Activated CD8-positive, alpha-beta memory T cell treated with anti-CD3 and anti-CD28 coated beads for 4 hours (primary cell): ENCODE measurements at regions not wholly inside any gene's neighbourhood (a gene's known extent, or its start where the extent isn't known, plus 50 kb on each side); places are given as distances from the start of the nearest gene placed in this dataset.
"Not testable (repeated sequence)": the region's sequence is repeated elsewhere in the genome, so short reads cannot be mapped to it uniquely, and the experiment has no call there.

Source experiments
- DNase-seq, 2 donors: peaks; one replicate each; pipeline ENCODE4 v3.0.0-alpha.2; 2020; ENCODE audit warnings: low read depth in 2 of 2

DNA sequence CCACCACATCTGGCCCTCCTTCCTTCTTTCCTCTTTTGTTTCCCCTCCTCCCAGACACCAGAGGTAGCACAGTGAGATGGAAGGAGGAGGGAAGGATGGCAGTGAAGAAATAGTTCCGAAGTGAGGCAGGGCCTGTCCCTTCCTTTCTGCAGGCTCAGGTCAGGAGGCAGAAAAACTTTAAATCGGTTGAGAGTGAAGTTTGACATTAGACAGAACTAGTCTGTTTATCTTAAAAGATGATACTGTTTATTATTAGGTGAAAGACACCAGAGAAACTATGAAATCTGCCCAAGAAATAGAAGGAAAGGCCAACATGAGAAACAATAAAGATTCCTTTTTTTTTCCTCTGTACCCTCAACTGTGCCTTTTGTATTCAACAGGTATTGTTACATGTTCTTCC is 670.3 kb downstream of the UTRN start:
- no peak for DNase-seq

DNA sequence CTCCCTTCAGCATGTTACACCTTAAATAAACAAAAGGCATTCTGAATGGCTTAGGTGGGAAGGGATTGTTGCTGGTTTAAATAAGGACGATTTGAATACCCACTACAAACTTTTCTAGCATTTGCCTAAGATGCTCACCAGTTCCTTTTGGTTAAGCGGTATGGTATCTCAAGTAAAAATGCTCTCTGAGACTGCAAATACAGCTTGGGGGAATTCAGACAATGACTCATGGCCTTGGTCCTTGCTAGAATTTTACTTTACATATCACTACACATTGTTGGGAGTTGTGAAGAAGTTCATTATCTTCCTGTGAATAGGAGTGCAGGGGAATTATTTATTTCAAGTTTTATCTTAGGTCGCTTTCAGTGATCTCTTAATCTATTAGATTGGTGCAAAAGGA is 670.7 kb downstream of the UTRN start:
- DNase-seq = no peak

DNA sequence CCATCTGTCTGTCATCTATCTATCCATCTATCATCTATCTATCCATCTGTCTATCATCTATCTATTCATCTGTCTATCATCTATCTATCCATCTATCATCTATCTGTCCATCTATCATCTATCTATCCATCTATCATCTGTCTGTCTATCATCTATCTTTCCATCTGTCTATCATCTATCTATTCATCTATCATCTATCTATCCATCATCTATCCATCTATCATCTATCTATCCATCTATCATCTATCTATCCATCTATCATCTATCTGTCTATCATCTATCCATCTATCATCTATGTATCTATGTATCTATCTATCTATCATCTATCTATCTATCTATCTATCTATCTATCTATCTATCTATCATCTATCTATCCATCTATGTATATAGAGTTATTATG is 671.6 kb downstream of the UTRN start:
- DNase-seq = not testable (repeated sequence)

DNA sequence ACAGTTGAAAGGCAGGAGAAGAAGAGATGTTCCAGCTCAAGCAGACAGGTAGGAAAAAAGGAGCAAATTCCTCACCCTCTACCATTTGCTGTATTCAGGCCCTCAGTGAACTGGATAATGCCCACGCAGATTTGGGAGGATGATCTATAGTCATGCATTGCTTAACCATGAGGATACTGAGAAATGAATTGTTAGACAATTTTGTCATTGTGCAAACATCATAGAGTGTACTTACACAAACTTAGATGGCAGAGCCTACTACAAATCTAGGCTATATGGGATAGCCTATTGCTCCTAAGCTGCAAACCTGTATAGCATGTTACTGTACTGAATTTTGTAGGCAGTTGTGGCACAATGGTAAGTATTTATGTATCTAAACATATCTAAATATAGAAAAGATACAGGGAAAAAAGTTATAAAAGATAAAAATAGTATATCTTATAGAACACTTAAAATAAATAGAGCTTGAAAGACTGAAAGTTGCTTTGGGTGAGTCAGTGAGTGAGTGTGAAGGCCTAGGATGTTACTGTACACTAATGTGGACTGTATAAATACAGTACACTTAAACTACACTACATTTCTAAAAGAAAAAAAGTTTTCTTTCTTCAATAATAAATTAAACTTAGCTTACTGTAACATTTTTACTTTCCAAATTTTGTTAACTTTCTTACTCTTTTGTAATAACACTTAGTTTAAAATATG is 672.3 kb downstream of the UTRN start:
- DNase-seq = no peak

DNA sequence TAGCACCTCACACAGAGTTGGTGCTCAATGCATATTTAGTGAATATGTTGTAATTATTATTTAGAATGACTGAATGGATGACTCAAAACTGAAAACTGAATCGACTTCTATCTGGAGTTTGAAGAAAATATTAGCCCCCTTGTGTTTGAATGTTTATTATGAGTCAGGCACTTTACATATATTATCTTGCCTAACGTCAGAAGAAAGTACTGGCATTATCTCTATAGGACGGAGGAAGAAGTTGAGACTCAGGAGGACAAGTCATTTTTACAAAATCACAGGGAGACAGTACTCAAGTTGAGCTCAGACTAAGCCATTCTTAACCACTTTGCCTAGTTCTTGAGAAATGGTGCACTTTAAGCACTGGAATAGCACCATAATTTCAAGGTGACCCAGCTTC is 684.0 kb downstream of the UTRN start:
- no peak for DNase-seq

DNA sequence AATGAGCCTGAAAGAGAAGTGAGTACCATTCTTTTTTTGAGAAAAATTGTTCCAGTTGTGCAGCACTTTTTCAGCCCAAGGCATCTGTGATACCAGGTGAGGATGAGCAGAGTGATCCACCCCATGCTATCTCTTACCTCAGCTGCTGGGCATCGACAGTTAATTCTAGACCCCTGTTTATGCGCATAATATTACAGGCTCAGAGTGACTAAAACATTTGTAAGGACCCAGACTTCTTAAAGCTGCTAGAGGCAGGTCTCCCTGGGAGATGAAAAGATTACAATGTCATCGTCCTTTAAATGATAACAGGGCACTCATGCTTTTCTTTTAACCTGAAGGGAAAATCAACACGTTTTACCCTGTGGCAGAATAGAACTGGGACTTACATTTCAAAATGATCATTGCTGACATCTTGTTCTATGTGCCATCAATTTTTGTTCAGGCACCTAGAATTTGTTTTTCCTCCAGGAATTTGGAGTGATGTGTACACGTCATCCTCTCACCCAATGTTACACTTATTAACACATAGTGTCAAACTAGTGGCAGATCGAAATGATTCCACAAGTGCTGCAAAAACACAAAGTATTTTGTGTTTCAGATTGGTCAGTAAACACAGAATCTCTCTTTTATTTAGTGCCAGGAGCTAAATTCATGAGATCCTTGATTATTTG is 684.6 kb downstream of the UTRN start:
- DNase-seq = no peak

DNA sequence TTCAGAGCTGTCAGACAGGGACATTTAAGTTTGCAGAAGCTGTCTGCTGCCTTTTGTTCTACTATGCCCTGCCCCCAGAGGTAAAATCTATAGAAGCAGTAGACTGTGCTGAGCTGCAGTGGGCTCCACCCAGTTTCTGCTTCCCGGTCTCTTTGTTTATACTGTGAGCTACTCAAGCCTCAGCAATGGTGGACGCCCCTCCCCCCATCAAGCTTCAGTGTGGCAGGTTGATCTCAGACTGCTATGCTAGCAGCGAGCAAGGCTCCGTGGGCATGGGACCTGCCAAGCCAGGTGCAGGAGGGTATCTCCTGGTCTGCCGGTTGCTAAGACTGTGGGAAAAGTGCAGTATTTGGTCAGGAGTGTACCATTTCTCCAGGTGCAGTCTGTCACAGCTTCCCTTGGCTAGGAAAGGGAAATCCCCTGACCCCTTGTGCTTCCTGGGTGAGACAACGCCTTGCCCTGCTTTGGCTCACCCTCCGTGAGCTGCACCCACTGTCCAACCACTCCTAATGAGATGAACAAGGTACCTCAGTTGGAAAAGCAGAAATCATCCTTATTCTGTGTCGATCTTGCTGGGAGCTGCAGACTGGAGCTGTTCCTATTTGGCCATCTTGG is 692.2 kb downstream of the UTRN start:
- DNase-seq = not testable (repeated sequence)

DNA sequence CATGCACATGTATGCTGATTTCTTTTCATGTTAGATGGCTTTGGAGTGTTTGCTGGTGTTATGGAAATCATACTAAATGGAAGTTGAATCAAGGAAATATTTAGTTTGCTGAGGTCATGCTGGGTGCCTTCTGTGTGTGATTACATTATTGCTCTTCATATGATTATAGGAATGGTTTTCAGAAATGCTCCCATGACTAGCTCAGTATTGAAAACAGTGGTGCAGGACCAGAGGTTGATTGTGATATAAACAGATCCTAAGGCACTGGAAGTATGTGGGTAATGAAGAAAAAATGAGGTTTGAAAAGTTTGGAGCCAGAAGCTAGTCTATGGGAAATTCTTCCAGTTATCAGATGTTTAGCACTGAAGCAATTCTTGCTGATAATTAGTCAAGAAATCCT is 693.1 kb downstream of the UTRN start:
- DNase-seq = no peak

DNA sequence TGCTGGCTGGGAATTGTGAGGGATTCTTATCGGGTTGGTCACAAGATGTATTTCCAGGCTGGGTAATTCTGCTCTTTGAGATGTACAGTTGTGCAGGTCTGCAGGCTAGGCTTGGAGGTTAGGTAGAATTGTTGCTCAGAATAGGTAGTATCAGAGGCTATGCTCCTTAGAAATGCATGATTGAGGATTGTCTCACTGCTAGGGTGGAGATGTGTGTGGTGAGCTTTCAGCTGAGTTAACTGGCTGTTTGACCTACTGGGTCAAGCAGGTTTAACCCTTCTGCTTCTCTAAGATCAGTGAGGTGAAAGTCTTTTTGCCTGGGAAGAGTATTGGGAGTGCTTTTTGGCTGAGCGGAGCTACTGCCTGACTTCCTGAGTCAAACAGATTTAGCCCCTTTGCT is 701.1 kb downstream of the UTRN start:
- DNase-seq = no peak

DNA sequence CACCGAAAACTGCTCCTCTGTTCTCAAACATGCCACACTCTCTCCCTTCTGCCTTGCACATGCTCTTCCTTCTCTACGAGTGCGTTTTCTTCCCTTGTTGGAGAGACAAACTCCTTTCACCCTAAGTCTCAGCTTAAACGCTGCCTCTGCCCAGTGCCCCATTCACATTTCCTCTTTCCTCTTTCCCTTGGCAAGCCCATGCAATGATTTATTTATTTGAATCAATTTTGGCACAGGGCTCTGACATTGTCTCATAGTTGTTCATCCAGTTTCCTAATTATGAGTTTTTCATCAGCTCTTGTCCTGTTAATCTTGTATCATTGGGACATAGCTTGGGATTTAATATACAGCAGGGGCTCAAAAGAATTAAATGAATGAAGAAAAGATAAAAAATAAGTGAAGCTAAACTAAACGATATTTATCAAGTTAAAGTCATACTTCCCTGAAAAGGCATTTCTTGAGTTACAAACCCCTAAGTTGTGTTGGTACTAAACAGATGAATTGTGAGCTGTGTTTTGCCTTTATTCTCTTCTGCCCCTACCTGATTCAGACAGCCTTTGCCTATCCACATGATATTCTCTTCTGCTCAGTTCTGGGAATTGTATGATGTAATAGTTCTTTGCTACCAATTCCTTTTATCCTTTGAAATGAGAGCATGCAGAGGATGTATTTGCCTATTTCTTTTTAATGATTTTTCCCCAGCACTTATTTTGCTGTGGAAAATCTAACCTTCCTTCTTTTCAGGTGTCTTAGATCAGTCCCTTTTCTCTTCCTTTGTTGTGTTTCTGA is 704.4 kb downstream of the UTRN start:
- DNase-seq = no peak

DNA sequence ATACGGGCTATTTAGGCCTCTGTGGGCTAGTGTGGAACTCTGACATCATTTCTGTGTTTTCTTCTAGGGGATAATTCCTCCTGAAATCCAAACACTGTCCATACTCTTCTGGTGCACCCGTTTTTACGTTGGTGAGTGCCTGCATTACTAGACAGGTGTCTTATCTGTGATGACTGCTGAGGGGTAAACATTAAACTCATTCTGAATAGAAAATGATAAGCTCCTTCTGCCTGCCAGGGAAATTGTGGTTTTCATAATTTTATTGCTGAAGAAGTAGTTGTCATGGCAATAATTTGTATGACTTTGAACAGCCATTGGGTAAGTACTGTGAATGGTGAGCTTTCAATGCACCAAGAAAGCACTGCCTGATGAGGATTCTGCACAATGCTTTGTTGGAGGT is 705.6 kb downstream of the UTRN start:
- no peak for DNase-seq

DNA sequence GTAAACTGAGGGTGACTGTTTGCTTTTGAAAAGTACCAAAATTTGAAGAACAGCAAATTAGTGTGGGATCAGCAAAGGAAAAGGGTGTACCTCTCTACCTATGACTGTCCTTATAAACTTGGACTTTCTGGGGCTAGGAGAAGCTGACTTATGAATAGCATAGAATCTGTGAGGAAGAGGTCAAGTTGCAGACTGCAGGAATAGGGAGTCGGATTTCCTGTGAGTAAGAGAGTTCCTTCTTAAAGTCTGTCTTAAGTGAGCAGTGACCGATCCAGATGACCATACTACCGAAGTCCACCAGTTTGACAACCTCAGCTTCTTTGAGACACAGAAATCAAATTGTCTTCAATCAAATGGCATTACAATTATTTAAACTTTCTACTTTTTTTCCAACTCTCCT is 708.7 kb downstream of the UTRN start:
- no peak for DNase-seq

DNA sequence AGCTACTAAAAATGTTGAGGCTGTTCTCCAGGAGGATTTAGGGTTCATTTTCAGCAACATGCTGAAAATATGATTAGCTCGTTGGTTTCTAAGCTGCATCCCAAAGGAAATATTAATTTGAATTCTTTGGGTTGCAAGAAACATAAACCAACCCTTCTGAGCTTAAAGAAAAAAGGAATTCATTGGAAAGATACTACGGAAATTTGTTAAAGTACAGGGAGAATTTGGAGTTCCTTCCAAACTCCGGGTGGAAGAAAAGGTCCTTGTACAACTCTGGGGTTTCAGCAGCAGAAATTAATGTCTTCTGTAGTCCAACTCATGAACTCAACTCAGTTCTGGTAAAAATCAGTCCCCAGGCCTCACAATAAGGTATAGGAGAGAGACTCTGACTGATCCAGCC is 712.9 kb downstream of the UTRN start:
- no peak for DNase-seq

DNA sequence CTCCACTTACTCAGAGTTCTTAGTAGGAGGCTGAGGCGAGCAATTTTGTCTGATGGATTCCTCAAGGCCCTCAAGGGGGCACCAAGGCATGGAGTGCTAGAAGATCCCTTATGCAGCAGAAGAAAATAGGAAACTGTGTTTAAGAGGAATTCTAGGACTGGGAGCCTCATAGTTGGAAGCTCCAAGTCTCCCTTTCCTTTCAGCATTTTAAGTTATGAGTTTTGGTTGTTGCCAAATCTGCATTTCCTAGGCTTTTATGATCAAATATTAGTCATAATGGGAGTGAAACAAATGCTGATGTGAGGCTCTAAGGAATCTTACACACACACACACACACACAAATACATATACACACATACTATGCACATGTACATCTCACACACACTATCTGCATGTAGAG is 714.0 kb downstream of the UTRN start:
- no peak for DNase-seq

DNA sequence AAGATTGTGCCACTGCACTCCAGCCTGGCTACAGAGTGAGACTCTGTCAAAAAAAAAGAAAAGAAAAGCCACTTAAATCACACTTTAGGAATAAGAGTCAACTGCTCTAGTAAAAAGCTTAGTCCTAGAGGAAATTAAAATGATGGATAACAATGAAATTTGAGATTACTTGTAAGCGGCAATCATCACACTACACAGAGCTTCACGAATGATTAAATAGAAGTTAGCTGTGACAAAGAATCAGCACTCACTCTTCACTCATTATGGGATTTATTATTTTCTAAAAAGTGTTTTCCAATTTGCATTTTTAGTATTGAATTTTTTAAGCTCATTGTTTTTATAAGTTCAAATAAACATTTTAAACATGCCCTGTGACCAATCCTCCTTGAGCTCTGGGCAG is 718.0 kb downstream of the UTRN start:
- DNase-seq = no peak

DNA sequence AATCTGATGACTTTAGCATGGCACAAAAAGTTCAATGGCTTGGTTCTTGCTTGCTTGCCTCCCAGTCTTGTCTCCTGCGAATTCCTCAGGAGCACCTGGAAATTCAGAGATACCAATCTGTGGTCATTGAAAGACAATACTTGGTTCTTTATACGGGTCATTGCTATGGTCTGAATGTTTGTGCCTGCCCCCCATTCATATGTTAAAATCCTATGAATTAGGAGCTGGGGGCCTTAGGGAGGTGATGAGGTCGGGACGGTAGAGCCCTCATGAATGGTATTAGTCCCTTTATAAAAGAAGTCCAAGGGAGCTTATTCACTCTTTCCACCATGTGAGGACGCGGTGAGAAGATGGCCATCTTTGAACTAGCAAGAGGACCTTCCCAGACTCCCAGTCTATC is 721.8 kb downstream of the UTRN start:
- no peak for DNase-seq

DNA sequence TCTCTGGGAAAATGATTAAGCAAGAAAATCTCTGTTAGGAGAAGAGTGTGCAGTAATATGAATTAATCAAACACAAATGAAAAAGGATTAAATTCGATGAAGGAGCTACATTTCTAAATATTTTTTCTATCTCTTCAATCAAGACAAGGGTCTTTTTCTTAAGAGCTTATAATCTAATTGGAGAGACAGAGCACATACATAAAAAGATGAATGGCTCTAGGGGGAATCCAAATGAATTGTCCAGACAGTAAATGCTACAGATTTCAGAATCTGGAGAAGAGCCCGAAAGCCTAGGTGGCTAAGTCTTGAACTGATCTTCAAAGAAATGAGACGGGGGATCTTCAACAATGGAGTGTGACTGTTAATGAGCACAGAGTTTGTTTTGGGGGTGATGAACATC is 723.6 kb downstream of the UTRN start:
- no peak for DNase-seq

DNA sequence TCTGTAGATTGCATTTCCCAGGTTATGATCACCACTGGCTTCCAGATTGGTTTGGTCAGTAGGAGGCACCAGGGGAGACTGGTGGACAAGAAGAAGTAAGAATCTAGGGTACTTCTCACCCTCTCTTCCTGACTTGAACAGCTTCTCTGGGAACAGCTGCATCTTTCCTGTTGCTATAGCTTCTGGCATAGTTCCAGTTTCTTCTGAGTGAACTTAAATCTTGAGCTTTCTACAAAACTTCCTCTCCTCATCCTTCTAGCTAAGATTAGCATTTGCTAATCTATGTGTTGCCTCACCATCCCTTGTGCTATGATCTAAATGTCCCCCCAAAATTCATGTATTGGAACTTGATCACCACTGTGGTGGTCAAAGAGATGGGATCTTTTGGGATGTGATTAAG is 724.6 kb downstream of the UTRN start:
- DNase-seq = no peak

DNA sequence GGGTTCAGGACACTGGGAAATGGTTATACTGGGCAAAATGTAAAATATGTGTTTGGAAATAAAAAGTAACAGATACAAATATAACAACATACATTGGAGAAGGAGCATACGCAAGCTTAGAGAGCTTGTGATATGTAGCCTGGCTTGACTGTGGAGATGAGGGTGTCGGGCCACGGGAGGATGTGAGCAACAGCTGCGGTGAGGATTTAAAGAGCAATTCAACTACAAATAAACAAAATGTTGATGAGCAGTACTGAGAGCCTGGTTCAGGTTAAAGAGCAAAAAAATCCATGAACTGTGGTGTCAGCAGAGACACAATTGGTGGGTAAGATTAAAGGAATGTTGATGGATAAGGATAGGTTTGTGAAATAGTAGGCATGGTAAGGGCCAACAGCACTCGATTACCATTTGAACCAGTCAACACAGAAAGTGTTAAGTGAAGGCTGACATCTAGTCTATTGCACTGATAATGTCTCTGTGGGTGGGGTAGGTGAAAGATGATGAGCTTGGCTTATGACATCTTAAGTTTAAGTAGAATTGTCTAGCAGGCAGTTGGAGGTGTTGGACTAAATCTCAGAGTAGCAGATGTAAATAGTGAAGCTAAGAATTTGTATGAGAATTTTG is 723.2 kb downstream of the EPM2A start:
- no peak for DNase-seq

DNA sequence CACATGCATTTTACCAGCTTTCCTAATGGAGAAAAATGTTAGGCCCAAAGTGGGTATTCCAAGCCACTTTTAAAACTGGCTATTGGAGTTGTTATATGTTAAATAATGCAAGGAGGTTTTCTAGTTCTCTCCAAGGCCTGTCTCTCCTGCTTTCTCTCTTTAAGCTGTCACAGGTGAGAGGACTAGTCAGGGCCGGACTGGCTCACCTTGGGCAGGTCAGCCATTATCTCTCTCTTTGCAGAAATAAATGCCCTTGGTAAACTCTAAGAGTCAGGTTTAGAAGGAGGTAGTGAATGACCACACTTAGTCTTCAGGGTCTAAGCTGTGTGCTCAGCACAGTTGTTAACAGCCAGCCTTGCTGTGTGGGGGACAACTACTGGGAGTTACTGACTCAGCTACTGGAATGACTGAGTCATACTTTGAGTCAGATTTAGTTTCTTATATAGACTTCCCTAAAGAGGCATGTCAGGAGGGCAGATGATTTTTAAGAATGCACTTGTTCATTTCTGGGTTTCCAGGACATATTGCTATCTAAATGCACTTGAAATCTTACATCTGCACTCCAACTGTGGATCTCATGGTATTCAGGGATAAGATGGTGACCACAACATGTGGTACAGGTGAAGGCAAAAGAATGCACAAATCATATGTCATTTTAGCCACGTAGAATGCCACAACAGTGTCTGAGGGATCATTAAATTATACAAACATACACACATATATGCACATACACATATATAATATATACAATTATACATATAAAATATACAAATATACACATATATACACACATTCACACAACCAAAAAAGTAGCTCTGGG is 719.4 kb downstream of the EPM2A start:
- DNase-seq = no peak

DNA sequence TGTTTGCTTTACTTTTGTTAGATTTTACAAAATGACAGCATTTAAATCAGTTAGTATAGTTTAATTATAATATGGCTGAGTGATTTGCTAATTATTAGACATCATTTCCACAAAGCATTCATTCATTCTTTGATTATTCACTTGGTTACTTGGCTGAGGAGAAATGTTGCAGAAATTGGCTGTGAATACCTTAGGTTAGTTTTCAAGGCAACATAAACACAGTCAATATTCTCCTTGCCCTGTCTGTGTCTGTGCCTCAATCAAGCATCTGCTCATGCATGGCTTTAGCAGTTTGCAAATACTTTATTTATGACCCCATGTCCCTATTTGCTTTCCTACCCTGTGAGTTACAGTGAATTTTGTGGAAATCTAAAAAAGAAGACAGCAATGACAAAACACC is 718.3 kb downstream of the EPM2A start:
- no peak for DNase-seq
